ENCODE measurements at regions not wholly inside any gene's neighbourhood (a gene's known extent, or its start where the extent isn't known, plus 50 kb on each side); places are given as distances from the start of the nearest gene placed in this dataset.
"Not testable (repeated sequence)": the region's sequence is repeated elsewhere in the genome, so short reads cannot be mapped to it uniquely, and the experiment has no call there.

DNA sequence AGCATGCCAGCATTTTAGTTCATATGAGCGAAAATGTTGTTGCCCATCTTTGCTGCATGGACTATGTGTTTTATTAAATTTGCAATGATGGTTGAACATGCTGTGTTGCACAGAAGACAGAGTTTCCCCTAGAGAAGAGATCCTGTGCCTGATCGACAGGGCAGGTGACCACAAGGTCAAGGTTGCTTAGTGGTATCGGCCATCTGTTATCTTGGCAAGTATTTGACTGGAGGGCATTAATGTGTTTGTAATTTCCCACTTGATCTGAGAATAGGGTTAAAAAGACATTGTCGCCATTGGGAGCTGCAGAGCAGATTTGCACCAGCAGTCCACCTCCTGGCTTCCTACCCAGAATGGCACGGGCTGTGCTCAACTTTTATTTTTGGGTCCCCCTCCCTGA lies 1523.6 kb upstream of the WWC1 start:
- no peak overlapping the region for H3K4me3 ChIP-seq (ENCODE audit: low read length)
- TF ChIP-seq ZNF274 (IDR thresholded peaks at IDR 0.05; ENCODE audit: low read depth, low read length) = no peak

DNA sequence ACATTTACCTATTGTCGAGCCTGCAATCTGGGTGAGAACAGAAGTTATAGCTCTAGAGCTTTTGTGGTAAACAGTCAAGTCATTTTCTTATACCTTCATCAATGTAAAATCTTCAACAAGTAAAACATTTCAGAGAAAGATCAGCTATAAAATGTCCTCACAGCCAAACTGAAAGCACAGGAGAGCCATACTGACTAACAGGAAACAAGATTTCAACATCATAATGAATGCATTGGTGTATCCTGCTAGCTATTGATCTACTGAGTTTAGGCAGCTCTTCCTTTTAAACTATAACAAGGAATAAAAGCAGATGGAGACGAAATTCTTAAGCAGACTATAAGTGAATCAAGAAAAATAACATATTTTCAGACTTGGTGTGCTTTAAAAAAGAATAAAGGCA lies 1522.9 kb upstream of the WWC1 start:
- no peak for TF ChIP-seq ZNF274 (IDR thresholded peaks at IDR 0.05; ENCODE audit: low read depth, low read length)
- no peak overlapping the region for H3K4me3 ChIP-seq (ENCODE audit: low read length)

DNA sequence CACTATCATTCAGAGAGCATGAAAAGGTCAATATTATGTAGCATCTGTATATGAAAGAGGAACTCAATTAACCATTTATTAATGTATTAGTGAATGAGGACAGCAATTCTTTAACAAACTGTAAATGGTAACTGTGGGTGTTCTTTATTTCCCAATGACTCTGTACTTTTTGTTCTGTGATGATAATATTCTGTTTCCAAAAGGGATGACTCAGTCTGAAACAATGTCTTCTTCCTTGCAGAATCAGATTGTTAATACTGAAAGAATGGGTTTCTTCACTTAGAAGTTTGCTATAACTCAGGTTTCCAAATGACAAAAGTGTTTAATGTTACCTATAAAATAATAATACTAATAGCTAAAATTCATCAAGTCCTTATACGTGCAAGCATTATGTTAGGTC lies 1518.7 kb upstream of the WWC1 start:
- TF ChIP-seq ZNF274 (IDR thresholded peaks at IDR 0.05; ENCODE audit: low read depth, low read length) = no peak
- no peak overlapping the region for H3K4me3 ChIP-seq (ENCODE audit: low read length)

DNA sequence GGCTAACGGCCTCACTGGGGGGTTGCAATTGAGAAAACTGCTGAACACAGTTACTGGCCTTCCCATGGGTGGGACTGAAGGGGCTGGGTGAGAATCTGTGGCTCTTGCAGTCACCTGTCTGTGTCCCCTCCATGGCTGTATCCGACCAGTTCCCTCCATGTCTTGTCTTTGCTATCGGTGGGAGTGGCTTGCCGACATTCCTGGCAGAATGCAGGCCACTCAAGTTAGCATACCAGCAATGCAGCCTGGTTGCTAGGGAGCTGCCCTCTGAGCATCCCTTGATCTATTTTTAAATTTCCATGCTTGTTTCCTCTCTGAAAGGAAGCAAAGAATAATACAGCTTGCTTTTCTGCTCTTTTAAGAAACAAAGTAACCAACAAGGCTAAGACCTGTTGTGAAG lies 1509.7 kb upstream of the WWC1 start:
- H3K4me3 ChIP-seq (ENCODE audit: low read length) = no peak overlapping the region
- TF ChIP-seq ZNF274 (IDR thresholded peaks at IDR 0.05; ENCODE audit: low read depth, low read length) = no peak

DNA sequence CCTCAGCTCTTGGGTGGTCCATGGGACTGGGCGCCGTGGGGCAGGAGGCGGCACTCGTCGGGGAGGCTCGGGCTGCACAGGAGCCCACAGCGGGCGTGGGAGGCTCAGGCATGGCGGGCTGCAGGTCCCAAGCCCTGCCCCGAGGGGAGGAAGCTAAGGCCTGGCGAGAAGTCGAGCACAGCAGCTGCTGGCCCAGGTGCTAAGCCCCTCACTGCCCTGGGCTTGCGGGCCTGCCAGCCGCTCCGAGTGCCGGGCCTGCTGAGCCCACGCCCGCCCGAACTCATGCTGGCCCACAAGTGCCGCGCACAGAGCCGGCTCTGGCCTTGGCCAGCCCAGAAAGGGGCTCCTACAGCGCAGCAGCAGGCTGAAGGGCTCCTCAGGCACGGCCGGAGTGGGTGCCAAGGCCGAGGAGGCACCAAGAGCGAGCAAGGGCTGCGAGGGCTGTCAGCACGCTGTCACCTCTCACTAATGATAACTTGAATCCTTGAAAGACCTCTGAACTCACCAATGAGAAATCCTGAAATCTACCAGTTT lies 1506.8 kb upstream of the WWC1 start:
- H3K4me3 ChIP-seq (ENCODE audit: low read length) = no peak overlapping the region
- TF ChIP-seq ZNF274 (IDR thresholded peaks at IDR 0.05; ENCODE audit: low read depth, low read length) = no peak

DNA sequence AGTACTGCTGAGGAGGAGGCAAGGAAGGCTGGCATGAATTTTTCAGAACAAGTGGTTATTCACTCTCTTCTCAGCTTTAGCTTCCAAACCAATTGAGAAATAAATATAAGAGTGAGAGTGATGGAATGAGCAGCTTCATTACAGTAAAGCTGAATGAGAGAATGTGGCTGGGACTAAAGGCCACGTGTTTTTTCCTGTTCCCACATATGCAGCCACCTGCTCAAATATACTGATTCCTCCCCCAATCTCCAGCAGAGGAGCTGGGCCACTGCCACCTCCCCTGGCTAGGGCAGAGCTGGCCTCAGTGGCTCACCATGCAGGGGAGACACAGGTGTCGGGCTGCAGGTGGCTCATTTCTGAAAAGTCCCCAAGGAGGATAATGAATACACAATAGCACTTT lies 1505.3 kb upstream of the WWC1 start:
- no peak for TF ChIP-seq ZNF274 (IDR thresholded peaks at IDR 0.05; ENCODE audit: low read depth, low read length)
- H3K4me3 ChIP-seq (ENCODE audit: low read length) = no peak overlapping the region

DNA sequence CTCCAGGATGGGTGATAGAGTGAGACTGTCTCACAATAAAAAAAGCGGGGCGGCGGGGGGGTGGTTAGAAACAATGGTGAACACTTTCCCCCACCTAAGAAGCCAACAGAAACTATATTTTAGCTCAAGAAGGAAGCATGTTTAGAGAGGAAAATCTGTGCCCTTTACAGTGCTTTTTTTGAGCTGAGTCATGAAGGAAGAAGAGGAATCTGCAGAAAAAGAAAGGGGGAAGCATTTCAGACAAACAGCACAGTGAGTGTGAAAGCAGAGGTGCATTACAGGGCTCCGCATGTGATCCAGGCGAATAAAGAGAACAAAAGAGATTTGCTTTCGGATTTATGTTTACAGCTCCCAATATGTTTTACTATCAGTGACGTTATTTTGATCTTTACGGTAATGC lies 1504.6 kb upstream of the WWC1 start:
- H3K4me3 ChIP-seq (ENCODE audit: low read length) = no peak overlapping the region
- no peak for TF ChIP-seq ZNF274 (IDR thresholded peaks at IDR 0.05; ENCODE audit: low read depth, low read length)

DNA sequence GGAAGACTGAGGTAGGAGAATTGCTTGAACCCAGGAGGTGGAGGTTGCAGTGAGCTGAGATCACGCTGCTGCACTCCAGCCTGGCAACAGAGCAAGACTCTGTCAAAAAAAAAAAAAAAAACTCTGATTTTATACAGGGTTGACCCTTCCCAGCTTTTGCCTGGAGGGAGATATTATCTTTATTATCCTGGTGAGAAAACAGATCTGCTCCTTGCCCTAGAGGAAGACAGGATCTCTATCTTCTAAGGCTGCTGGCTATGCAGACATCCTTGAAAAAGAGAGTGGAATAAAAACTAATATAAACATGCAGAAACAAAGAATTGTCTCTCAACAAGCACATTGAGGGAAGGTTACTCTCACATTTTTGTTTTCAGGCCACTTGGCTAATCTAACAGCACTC lies 1503.4 kb upstream of the WWC1 start:
- H3K4me3 ChIP-seq (ENCODE audit: low read length) = no peak overlapping the region
- no peak for TF ChIP-seq ZNF274 (IDR thresholded peaks at IDR 0.05; ENCODE audit: low read depth, low read length)

DNA sequence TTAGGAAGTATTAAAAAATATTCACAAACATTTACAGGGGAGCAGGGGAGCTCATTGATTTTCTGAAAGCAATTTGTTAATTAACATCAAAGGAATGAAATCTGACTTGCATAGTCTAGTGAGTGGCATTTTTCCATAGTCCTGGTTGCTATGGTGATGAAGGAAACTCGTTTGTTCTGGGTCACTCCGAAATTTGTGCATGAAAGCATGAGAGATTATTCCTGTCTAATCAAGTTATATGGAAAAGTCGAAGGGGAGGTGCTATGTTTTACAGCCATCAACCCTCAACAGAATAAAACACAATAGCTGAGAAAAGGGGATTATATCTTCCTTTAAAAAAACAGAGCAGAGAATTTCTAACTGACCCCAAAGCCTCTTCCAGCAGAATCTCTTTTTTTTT lies 1495.7 kb upstream of the WWC1 start:
- TF ChIP-seq ZNF274 (IDR thresholded peaks at IDR 0.05; ENCODE audit: low read depth, low read length) = no peak
- no peak overlapping the region for H3K4me3 ChIP-seq (ENCODE audit: low read length)

DNA sequence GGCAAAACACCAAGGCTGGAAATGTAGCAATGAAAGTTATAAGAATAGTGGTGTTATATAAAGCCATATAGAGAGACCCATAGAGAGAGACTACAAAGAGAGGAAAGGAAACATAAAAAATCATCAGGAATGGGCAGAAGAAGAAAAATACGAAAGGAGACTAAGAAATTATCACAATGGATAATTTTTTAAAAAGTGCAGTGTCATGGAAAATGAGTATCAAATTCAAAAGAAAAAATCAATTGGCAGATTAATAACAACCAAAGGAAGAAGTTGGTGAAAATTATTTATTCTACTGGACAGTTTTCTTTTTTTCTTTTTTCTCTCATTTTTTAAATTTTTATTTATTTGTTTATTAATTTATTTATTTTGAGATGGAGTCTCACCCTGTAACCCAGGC lies 1488.4 kb upstream of the WWC1 start:
- H3K4me3 ChIP-seq (ENCODE audit: low read length) = no peak overlapping the region
- TF ChIP-seq ZNF274 (IDR thresholded peaks at IDR 0.05; ENCODE audit: low read depth, low read length) = no peak

DNA sequence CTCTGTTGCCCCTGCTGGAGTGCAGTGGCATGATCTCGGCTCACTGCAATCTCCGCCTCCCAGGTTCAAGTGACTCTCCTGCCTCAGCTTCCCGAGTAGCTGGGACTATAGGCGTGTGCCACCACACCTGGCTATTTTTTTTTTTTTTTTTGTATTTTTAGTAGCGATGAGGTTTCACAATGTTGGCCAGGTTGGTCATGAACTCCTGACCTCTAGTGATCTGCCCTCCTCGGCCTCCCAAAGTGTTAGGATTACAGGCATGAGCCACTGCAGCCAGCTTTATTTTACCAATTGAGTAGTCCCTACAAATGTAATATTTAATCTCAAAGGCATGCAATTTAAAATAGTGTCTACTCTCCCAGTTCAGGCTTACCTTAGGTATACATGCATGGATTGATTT lies 1487.2 kb upstream of the WWC1 start:
- H3K4me3 ChIP-seq (ENCODE audit: low read length) = not testable (repeated sequence)

DNA sequence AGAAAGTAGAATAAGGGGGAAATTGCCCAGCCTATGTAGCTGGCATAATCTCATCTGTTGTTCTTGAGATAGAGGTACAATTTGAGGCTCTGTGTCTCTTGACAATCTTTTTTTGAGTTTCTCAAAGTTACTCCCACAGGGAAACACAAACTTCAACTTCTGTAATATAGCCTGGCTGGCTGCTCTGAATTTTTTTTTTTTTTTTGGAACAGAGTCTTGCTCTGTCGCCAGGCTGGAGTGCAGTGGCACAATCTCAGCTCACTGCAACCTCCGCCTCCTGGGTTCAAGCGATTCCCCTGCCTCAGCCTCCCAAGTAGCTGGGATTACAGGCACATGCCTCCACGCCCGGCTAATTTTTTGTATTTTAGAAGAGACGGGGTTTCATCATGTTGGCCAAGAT lies 1486.8 kb upstream of the WWC1 start:
- H3K4me3 ChIP-seq (ENCODE audit: low read length) = not testable (repeated sequence)

DNA sequence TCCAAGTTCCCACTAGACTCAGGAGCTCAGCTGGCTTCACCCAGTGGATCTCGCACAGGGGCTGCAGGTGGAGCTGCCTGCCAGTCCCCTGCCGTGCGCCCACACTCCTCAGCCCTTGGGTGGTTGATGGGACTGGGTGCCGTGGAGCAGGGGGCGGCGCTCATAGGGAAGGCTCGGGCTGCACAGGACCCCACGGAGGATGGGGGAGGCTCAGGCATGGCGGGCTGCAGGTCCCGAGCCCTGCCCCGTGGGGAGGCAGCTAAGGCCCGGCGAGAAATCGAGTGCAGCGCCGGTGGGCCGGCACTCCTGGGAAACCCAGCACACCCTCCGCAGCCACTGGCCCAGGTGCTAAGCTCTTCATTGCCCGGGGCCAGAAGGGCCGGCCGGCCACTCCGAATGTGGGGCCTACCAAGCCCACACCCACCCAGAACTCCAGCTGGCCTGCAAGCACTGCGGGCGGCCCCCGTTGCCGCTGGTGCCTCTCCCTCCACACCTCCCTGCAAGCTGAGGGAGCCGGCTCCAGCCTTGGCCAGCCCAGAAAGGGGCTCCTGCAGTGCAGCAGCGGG lies 1481.3 kb upstream of the WWC1 start:
- H3K4me3 ChIP-seq (ENCODE audit: low read length) = not testable (repeated sequence)

DNA sequence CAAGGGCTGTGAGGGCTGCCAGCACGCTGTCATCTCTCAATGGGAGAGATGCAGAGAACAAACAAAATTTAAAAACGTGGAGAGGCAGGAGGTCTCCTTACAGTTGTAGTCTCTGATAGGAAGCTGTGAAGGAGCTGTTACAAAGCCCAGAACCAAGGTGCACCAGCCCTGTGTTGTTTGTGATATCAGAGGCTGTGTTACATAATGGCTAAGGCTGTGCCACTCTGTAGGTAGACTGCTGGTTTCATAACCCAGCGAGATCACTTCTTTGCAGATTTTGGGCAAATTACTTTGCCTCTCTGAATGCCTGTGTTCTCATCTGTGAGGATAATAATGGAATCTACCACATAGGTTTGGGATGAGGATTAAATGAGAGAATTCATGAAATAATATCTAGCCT lies 1480.7 kb upstream of the WWC1 start:
- TF ChIP-seq ZNF274 (IDR thresholded peaks at IDR 0.05; ENCODE audit: low read depth, low read length) = no peak

DNA sequence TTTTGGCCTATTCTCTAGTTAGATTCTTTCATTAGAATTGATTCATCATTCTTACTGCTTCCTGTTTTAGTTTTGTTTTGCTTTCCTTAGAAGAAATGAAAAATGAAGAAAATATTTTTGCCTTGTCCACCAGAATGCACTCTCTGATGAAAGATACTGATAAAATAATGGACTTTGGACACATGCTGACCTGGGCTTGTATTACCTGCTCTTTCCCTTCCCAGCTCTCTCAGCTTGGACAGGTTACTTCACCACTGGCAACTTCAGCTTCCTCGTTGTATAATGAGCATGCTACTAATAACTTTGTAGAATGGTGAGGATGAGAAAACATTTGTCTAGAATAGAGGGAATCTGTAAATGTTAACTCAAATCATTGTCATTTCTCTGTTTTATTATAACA lies 1468.1 kb upstream of the WWC1 start:
- TF ChIP-seq ZNF274 (IDR thresholded peaks at IDR 0.05; ENCODE audit: low read depth, low read length) = no peak
- H3K4me3 ChIP-seq (ENCODE audit: low read length) = no peak overlapping the region

More for the DNA sequence above, 1480.7 kb upstream of the WWC1 start:
- H3K4me3 ChIP-seq (ENCODE audit: low read length) = no peak overlapping the region

DNA sequence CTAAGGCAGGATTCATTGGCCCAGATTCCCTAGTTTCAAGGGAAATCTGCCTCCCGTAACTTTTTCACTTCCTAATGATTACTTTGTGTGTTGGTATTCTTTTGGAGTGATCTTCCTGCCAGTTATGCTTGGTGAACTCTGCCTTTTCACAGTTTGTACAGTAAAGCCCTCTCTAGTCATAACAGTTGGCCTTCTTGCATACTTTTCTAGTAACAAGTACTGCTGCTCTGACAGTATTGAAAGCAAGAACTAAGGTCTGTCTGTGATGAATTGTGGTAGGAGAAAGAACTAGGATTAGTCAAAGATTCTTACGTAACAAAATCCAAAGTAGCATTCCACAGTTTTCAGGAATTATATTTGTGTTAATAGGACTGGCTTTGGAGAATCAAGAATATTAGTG lies 1457.2 kb upstream of the WWC1 start:
- H3K4me3 ChIP-seq (ENCODE audit: low read length) = no peak overlapping the region
- TF ChIP-seq ZNF274 (IDR thresholded peaks at IDR 0.05; ENCODE audit: low read depth, low read length) = no peak
